ENCODE measurements at regions not wholly inside any gene's neighbourhood (a gene's known extent, or its start where the extent isn't known, plus 50 kb on each side); places are given as distances from the start of the nearest gene placed in this dataset.

DNA sequence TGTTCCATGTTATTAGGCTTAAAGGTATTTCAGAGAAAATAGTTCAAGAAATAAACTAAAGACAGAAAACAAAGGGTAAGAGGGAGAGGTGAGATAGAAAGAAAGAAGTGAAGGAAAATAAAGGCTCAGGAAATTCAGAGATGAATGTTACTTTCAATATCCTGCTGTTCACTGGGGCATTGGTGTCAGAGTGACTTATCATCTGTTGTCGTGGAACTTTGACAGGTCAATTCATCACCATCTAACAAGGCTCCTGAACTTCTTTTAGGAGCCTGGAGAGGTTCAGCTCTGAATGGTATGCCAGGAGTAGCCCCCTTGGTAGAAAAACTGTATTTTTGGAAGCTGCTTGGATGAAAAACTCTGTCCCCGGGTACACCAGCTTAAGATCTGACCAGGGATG lies 100.1 kb downstream of the KLF6 start:
- Histone ChIP-seq H3K36me3 (ENCODE audit: control insufficient read depth, insufficient read depth, low read length) (no peaks in the 10 kb centered on the region), H3K4me3 (ENCODE audit: low read depth, low read length) (no peak overlapping the region), H3K27me3 (ENCODE audit: control insufficient read depth, insufficient read depth, low read length) (no peaks in the 10 kb centered on the region)
- no peak for DNase-seq (ENCODE audit: low read depth)
- TF ChIP-seq, protein P1, sequence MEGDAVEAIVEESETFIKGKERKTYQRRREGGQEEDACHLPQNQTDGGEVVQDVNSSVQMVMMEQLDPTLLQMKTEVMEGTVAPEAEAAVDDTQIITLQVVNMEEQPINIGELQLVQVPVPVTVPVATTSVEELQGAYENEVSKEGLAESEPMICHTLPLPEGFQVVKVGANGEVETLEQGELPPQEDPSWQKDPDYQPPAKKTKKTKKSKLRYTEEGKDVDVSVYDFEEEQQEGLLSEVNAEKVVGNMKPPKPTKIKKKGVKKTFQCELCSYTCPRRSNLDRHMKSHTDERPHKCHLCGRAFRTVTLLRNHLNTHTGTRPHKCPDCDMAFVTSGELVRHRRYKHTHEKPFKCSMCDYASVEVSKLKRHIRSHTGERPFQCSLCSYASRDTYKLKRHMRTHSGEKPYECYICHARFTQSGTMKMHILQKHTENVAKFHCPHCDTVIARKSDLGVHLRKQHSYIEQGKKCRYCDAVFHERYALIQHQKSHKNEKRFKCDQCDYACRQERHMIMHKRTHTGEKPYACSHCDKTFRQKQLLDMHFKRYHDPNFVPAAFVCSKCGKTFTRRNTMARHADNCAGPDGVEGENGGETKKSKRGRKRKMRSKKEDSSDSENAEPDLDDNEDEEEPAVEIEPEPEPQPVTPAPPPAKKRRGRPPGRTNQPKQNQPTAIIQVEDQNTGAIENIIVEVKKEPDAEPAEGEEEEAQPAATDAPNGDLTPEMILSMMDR (IDR thresholded peaks at IDR 0.05; ENCODE audit: insufficient read depth, low read length, poor library complexity, severe bottlenecking) = no peak

DNA sequence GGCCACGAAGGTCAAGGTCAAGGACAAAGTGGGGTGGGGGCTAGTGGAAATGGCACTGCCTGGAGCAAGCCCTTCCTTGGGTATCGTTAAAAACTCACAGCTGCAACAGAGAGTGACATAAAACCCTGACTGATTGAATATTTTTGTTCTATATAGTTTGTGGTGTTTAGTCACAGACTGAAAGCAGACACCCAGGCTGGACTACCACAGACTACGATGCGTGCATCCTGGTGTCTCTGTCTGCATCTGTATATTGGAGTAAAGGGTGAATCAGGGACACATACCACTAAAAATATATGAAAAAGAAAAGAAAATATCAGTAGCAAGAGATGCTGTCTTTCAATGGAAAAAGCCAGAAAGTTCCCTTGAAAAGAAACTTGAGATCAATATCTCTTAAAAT lies 101.4 kb downstream of the KLF6 start:
- Histone ChIP-seq H3K36me3 (ENCODE audit: control insufficient read depth, insufficient read depth, low read length) (no peaks in the 10 kb centered on the region), H3K27me3 (ENCODE audit: control insufficient read depth, insufficient read depth, low read length) (no peaks in the 10 kb centered on the region), H3K4me3 (ENCODE audit: low read depth, low read length) (no peak overlapping the region)
- DNase-seq (ENCODE audit: low read depth) = no peak
- TF ChIP-seq, protein P1 (IDR thresholded peaks at IDR 0.05; ENCODE audit: insufficient read depth, low read length, poor library complexity, severe bottlenecking) = no peak

DNA sequence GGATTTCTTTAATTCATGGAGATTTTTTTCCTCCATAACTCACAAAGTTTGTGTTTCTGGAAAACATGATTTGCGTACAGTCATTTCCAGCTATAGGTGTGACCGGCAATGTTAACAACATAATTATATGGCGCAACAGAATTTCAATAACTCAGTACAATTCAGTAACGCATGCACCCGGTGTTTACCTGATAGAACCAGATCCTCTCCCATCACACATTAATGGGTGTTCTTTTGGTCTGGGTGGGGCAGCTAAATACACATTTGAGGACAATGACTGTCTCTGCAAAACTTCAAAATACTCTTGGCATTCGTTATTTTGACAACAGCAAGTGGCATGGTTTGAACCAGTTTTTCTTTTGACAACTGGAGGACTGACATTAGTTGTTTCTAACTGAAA lies 102.3 kb downstream of the KLF6 start:
- DNase-seq (ENCODE audit: low read depth) = no peak
- TF ChIP-seq, protein P1 (IDR thresholded peaks at IDR 0.05; ENCODE audit: insufficient read depth, low read length, poor library complexity, severe bottlenecking) = no peak
- H3K27me3 ChIP-seq (ENCODE audit: control insufficient read depth, insufficient read depth, low read length) = no peaks in the 10 kb centered on the region
- H3K4me3 ChIP-seq (ENCODE audit: low read depth, low read length) = no peak overlapping the region
- H3K36me3 ChIP-seq (ENCODE audit: control insufficient read depth, insufficient read depth, low read length) = no peaks in the 10 kb centered on the region

DNA sequence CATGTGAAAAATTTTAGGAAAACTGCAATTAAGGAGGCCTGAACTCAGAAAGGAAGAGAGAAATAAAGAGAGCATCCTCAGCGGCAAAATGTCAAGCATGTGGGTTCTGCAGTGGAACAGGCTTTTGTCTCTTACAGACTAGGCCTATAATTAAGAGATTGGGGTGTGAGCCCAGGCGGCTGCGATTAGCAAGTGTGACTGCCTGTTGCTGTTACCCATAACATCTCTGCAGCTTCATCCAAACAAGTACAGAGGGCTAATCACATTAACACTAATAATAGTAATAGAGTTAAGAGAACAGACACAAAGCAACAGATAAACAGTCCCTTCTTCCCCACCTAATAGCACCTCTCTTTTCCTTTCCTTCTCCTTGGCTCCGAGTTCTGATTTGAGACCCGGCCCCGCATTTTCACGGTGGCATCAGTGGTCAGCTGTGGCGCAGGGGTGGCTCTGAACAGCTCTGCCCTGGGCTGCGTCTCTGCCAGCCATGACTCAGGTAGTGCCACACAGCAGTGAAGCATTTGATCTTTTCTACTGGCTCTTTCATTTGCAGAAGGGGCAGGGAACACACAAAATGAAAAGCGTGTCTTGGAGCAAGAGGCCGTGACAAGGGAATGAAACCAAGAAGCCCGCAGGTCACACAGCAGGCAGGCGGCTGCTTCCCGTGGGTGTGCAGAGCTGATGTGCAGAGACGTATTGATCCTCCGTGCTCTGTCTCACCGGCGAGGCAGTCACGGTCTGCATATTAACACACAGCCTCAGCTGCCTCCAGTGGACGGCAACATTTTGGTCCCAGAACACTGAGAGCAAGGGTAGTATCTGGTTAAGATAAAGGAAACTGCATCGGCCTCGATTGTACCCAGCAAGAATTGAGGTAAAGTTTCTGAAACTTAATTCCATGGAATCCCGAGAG lies 103.1 kb downstream of the KLF6 start:
- H3K27me3 ChIP-seq (ENCODE audit: control insufficient read depth, insufficient read depth, low read length) = no peaks in the 10 kb centered on the region
- no peak overlapping the region for H3K4me3 ChIP-seq (ENCODE audit: low read depth, low read length)
- no peaks in the 10 kb centered on the region for H3K36me3 ChIP-seq (ENCODE audit: control insufficient read depth, insufficient read depth, low read length)
- no peak for DNase-seq (ENCODE audit: low read depth)
- TF ChIP-seq, protein P1 (IDR thresholded peaks at IDR 0.05; ENCODE audit: insufficient read depth, low read length, poor library complexity, severe bottlenecking) = peak; percentile 14

DNA sequence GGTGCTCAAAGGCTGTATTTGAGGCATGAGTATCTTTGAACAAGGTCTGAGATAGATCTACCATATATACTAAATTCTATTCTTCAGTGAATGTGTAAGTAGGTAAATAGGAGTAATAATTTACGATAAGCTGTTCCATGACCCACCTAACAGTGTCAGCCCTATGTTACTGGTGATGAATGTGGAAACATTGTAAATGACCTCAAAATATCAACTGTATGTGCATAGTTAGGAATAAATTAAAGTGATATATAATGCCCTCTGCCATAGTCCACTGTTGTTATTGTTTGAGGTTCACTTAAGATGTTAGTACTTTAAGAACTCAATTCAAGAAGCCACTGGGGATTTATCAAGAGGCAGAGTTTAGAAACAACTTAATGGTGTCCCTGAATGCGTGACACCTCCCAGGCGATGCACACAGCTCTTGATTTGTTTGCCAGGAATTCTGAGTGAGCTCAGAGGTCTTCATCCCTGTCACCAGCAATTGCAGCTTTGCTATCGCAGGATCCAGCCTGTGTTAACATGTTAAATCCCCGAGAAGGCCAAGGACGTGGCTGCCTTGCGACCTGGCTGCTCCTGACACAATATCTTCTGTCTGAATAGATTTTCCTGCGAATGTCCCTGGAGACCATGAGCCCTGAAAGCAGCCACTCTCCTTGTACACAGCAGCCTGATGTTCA lies 104.9 kb downstream of the KLF6 start:
- TF ChIP-seq, protein P1 (IDR thresholded peaks at IDR 0.05; ENCODE audit: insufficient read depth, low read length, poor library complexity, severe bottlenecking) = no peak
- H3K27me3 ChIP-seq (ENCODE audit: control insufficient read depth, insufficient read depth, low read length) = no peaks in the 10 kb centered on the region
- DNase-seq (ENCODE audit: low read depth) = no peak
- no peaks in the 10 kb centered on the region for H3K36me3 ChIP-seq (ENCODE audit: control insufficient read depth, insufficient read depth, low read length)
- H3K4me3 ChIP-seq (ENCODE audit: low read depth, low read length) = no peak overlapping the region

Measured in kidney epithelial cell (primary cell).